NT2/D1 (cell line): ENCODE measurements at regions not wholly inside any gene's neighbourhood (a gene's known extent, or its start where the extent isn't known, plus 50 kb on each side); places are given as distances from the start of the nearest gene placed in this dataset.

Experiments used
- SUZ12 ChIP-seq: IDR thresholded peaks from 2 replicates; pipeline ENCODE4 v1.6.1; 2011; ENCODE audit not compliant: insufficient read length, insufficient read depth; ENCODE audit errors: extremely low read depth
- YY1 ChIP-seq: IDR thresholded peaks from 2 replicates; pipeline ENCODE4 v1.6.1; 2011; ENCODE audit not compliant: insufficient read length, insufficient read depth
- ZNF274 ChIP-seq: IDR thresholded peaks from 2 replicates; pipeline ENCODE4 v1.6.1; 2011; ENCODE audit warnings: mild to moderate bottlenecking, low read depth, low read length

DNA sequence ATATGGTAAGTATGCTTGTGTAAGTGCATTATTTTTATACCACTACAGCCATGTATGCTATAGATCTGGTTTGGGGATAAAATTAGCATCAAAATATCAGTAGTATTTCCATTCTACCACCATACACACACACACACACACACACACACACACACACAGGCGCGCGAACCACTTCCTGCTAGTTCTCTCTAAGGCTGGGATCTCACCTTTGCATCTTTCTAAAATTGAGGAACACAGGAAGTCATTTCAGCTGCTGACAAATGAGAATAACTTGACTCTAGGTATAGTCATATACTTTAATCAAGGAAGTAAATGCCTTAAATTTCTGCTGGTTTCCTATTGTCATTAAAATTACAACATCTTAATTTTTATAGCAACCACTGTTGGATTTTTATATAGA is 72.5 kb downstream of the RBM43 start:
- TF ChIP-seq SUZ12 (no peak), YY1 (no peak), ZNF274 (no peak)
